Neutrophil (primary cell): ENCODE measurements at regions not wholly inside any gene's neighbourhood (a gene's known extent, or its start where the extent isn't known, plus 50 kb on each side); places are given as distances from the start of the nearest gene placed in this dataset.

ENCODE experiments used
- H3K27ac ChIP-seq: fragments of 200-600 bp; sonication (generic); 2 replicates; pipeline ENCODE4 v1.5.1; 2016; ENCODE audit warnings: mild to moderate bottlenecking, moderate library complexity
- H3K27me3 ChIP-seq: fragments of 200-600 bp; sonication (generic); 2 replicates; pipeline ENCODE4 v1.6.0; 2016; ENCODE audit warnings: mild to moderate bottlenecking
- H3K36me3 ChIP-seq: fragments of 200-600 bp; sonication (generic); 2 replicates; pipeline ENCODE4 v1.5.1; 2017
- H3K4me1 ChIP-seq, 2 experiments: fragments of 200-600 bp in 1 of 2; sonication (generic) in 1 of 2; 1 replicate in 1 of 2; 2 replicates in 1 of 2; pipeline versions ENCODE4 v1.5.1 to v1.6.1; 2013 to 2016; ENCODE audit warnings: low read depth in 1 of 2, low read length in 1 of 2, mild to moderate bottlenecking in 1 of 2, moderate library complexity in 1 of 2; ENCODE audit not compliant: control insufficient read depth in 1 of 2, insufficient read depth in 1 of 2
- H3K4me3 ChIP-seq, 2 experiments: fragments of 200-600 bp in 1 of 2; sonication (generic) in 1 of 2; 1 replicate in 1 of 2; 2 replicates in 1 of 2; pipeline ENCODE4 v1.5.1; 2013 to 2016; ENCODE audit warnings: low read depth in 1 of 2, low read length in 1 of 2, mild to moderate bottlenecking in 1 of 2, moderate library complexity in 1 of 2
- H3K9me3 ChIP-seq: fragments of 200-600 bp; sonication (generic); 2 replicates; pipeline ENCODE4 v1.5.1; 2016
- CTCF ChIP-seq: fragments of 200-600 bp; sonication (generic); IDR thresholded peaks from 2 replicates; pipeline ENCODE4 v1.5.1; 2016; ENCODE audit warnings: antibody characterized with exemption

- Histone ChIP-seq H3K4me1 (no peaks in the 10 kb centered on the region), H3K27ac (no peak overlapping the region), H3K36me3 (no peaks in the 10 kb centered on the region), H3K4me3 (no peak overlapping the region), H3K27me3 (no peaks in the 10 kb centered on the region), H3K9me3 (no peaks in the 10 kb centered on the region)
- TF ChIP-seq CTCF = no peak
Observed at GRCh38 chr9:30301271-30301963, 2083.0 kb upstream of the ACO1 start.

- Histone ChIP-seq H3K27me3 (no peaks in the 10 kb centered on the region), H3K27ac (no peak overlapping the region), H3K4me3 (no peak overlapping the region), H3K36me3 (no peaks in the 10 kb centered on the region), H3K4me1 (no peaks in the 10 kb centered on the region), H3K9me3 (no peaks in the 10 kb centered on the region)
- no peak for TF ChIP-seq CTCF
Observed at GRCh38 chr9:30310711-30311110, 2073.7 kb upstream of the ACO1 start.

GRCh38 chr9:30329431-30329830 lies 2055.0 kb upstream of the ACO1 start:
- H3K4me1 ChIP-seq = no peaks in the 10 kb centered on the region
- no peak overlapping the region for H3K4me3 ChIP-seq
- no peaks in the 10 kb centered on the region for H3K36me3 ChIP-seq
- TF ChIP-seq CTCF = no peak
- H3K27ac ChIP-seq = no peak overlapping the region
- no peaks in the 10 kb centered on the region for H3K9me3 ChIP-seq
- no peaks in the 10 kb centered on the region for H3K27me3 ChIP-seq

GRCh38 chr9:30348904-30349303 lies 2035.5 kb upstream of the ACO1 start:
- no peak for TF ChIP-seq CTCF
- no peaks in the 10 kb centered on the region for H3K4me1 ChIP-seq
- H3K9me3 ChIP-seq = no peaks in the 10 kb centered on the region

GRCh38 chr9:30349526-30350513 lies 2034.6 kb upstream of the ACO1 start:
- Histone ChIP-seq H3K27ac (no peak overlapping the region), H3K4me3 (no peak overlapping the region), H3K4me1 (no peaks in the 10 kb centered on the region), H3K9me3 (no peaks in the 10 kb centered on the region), H3K27me3 (no peaks in the 10 kb centered on the region), H3K36me3 (no peaks in the 10 kb centered on the region)
- TF ChIP-seq CTCF = no peak

More at GRCh38 chr9:30348904-30349303, 2035.5 kb upstream of the ACO1 start:
- Histone ChIP-seq H3K27me3 (no peaks in the 10 kb centered on the region), H3K36me3 (no peaks in the 10 kb centered on the region), H3K27ac (no peak overlapping the region), H3K4me3 (no peak overlapping the region)
